T47D (cell line): ENCODE measurements at regions not wholly inside any gene's neighbourhood (a gene's known extent, or its start where the extent isn't known, plus 50 kb on each side); places are given as distances from the start of the nearest gene placed in this dataset.

Source experiments
- DNase-seq, 2 experiments: peaks; one replicate each; pipeline versions ENCODE4 v3.0.0 to v3.0.0-alpha.2; 2011 to 2012; ENCODE audit warnings: low read depth in 1 of 2, low spot score in 1 of 2
- JUND ChIP-seq: IDR thresholded peaks from 2 replicates; pipeline ENCODE4 v1.6.1; 2012; ENCODE audit warnings: low read depth
- in situ Hi-C: cut with HindIII; loops from 2 replicates; pipeline ENCODE4 v1.10.0; 2016; ENCODE audit warnings: low sequenced_read_pairs, low pct_unique_long_range_greater_than_20kb

DNA sequence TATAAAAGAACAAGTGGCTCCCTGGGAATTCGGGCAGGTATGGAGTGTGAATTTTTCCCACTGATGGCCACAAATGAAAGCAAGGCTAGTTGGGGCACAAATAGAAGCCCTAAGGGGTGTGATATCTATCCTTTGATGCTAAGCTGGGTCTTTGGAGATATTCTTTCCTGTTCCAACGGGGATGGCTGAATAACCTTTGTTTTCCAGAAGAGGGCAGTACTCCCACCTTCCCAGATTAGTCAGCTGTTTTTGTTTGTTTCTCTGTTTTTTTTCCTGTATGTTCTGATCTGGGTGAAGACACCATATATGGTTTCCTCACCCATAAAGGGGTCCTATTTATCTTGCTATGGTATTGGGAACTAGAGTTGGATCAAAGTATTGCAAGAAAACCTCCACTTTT, 947.7 kb upstream of the SORCS1 start:
- in situ Hi-C loops: no loop called here
- DNase-seq: peak in 1 of 2 experiments; percentile 9
- no peak for TF ChIP-seq JUND

GRCh38 chr10:108104551-108105156, 940.1 kb upstream of the SORCS1 start:
- no peak for TF ChIP-seq JUND
- in situ Hi-C loops: no loop called here
- DNase-seq: no peak

GRCh38 chr10:108097258-108097657, 932.8 kb upstream of the SORCS1 start:
- DNase-seq: no peak
- in situ Hi-C loops: no loop called here
- no peak for TF ChIP-seq JUND

DNA sequence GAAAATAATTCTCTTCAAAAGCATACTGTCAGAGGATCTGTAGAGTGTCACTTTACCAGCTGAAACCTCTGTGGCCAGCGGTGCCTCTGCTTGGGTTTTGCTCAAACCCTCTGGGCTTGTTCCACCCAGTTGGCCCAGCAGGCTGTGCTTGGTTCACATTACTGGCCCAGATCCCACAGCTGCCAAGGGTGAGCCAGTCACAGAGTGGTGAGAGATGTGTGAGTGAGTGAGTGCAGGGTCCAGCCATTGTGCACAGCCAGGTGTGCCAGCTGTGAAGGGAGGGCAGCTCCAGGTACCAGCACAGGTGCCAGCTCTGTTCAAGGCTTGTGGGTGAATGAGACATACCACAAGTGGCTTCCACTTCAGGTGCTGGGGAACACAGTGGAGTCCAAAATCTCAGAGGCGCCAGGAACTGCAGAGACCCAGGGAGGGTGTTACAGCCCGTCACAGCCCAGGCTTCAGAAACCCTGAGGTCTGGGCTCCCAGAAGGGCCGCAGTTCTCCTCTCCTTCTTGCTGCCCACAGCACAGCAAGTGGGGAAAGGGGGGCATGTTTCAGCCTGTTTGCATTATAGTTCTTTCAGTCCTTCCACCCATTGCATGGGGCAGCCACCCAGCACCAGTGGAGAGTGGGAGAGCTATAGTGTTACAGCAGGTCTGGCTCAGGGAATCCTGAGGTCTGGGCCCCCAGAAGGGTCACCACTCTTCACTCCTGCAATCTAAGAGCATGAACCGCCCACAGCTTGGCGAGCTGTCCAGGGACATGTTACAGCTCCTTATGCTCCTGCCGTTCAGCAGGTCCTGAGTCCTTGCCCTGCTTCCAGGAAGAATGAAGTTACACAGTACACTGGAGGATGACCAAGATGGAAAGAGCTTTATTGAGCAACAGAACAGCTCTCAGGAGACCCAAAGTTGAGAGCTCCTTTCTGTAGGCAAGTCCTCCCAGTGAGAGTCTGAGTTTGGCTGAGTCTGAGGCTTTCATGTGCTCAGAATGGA, 931.7 kb upstream of the SORCS1 start:
- DNase-seq: no peak
- no peak for TF ChIP-seq JUND
- in situ Hi-C loops: no loop called here

GRCh38 chr10:108090476-108091215, 926.1 kb upstream of the SORCS1 start:
- in situ Hi-C loops: no loop called here
- TF ChIP-seq JUND: no peak
- DNase-seq: no peak

GRCh38 chr10:108086502-108086901, 922.0 kb upstream of the SORCS1 start:
- DNase-seq: no peak
- TF ChIP-seq JUND: no peak

GRCh38 chr10:108082596-108082995, 918.1 kb upstream of the SORCS1 start:
- no peak for DNase-seq
- TF ChIP-seq JUND: no peak
- in situ Hi-C loops: no loop called here

More at GRCh38 chr10:108086502-108086901, 922.0 kb upstream of the SORCS1 start:
- in situ Hi-C loops: no loop called here

DNA sequence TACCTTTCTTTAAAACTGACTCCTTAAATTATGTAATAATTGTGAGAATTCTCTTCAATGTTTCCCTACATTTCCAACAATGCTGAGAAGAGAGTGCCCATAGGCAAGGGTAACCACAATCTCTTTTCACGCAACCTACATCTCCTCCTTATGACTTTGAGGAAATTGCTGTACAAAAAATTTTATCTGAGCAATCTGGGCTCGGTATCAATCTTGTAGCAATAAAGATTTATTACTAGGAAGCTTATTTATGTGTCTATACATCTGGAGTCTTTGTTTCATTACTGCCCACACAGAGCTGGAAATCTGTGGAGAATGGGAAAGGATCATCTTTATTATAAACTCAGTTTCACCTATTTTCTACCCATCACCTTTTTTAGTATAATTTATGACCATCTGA, 913.8 kb upstream of the SORCS1 start:
- TF ChIP-seq JUND: no peak
- DNase-seq: no peak
- in situ Hi-C loops: no loop called here

- in situ Hi-C loops: no loop called here
- DNase-seq: no peak
Measured at GRCh38 chr10:108072466-108072865, 908.0 kb upstream of the SORCS1 start.

GRCh38 chr10:108070789-108071188, 906.3 kb upstream of the SORCS1 start:
- no peak for DNase-seq
- TF ChIP-seq JUND: no peak
- in situ Hi-C loops: no loop called here

More at GRCh38 chr10:108072466-108072865, 908.0 kb upstream of the SORCS1 start:
- no peak for TF ChIP-seq JUND

DNA sequence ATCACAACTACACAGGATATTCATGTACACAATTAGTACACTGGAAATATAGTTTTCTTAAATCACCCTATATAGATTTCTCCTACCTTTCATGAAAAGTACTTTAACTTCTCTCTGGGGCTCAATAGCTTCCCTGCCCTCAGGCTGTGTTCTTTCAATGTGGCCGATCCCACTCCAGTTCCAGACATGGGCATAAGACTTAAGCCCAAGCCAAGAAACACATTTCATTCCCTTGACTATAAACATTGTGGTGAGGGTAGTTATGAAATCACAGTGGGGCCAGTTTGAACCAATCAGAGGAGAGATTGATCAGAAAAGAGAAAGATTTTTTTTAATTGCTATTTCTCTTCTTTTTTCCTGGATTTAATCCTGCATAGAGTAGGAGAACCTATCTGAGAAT, 904.6 kb upstream of the SORCS1 start:
- DNase-seq: no peak
- in situ Hi-C loops: no loop called here
- TF ChIP-seq JUND: no peak

GRCh38 chr10:108064746-108065260, 900.3 kb upstream of the SORCS1 start:
- in situ Hi-C loops: no loop called here

More at GRCh38 chr10:108064746-108065260, 900.3 kb upstream of the SORCS1 start:
- DNase-seq: no peak
- TF ChIP-seq JUND: no peak
